ENCODE measurements at regions not wholly inside any gene's neighbourhood (a gene's known extent, or its start where the extent isn't known, plus 50 kb on each side); places are given as distances from the start of the nearest gene placed in this dataset.

GRCh38 chr2:180474716-180475115 is 467.6 kb upstream of the CWC22 start:
- no peak overlapping the region for H3K4me3 ChIP-seq
- H3K27me3 ChIP-seq: no peaks in the 10 kb centered on the region
- no peak overlapping the region for H3K27ac ChIP-seq
- H3K36me3 ChIP-seq: no peaks in the 10 kb centered on the region
- H3K9me3 ChIP-seq: no peaks in the 10 kb centered on the region
- no peak for DNase-seq
- H3K4me1 ChIP-seq: peaks cover 0 to 11% (median 0%) of the 10 kb centered on the region in 3 donors
- no peak for TF ChIP-seq POLR2A (IDR thresholded peaks at IDR 0.05)
- TF ChIP-seq, protein P1, sequence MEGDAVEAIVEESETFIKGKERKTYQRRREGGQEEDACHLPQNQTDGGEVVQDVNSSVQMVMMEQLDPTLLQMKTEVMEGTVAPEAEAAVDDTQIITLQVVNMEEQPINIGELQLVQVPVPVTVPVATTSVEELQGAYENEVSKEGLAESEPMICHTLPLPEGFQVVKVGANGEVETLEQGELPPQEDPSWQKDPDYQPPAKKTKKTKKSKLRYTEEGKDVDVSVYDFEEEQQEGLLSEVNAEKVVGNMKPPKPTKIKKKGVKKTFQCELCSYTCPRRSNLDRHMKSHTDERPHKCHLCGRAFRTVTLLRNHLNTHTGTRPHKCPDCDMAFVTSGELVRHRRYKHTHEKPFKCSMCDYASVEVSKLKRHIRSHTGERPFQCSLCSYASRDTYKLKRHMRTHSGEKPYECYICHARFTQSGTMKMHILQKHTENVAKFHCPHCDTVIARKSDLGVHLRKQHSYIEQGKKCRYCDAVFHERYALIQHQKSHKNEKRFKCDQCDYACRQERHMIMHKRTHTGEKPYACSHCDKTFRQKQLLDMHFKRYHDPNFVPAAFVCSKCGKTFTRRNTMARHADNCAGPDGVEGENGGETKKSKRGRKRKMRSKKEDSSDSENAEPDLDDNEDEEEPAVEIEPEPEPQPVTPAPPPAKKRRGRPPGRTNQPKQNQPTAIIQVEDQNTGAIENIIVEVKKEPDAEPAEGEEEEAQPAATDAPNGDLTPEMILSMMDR (IDR thresholded peaks at IDR 0.05): no peak
- intact Hi-C loops (cut with DNase I): no loop called here

- H3K36me3 ChIP-seq: no peaks in the 10 kb centered on the region
- H3K4me1 ChIP-seq: peaks cover 0 to 11% (median 0%) of the 10 kb centered on the region in 3 donors
- no peak for DNase-seq
- WGBS, 2 donors: 22 to 61% methylated on average over 1 of the region's 1 CpG
- no peaks in the 10 kb centered on the region for H3K9me3 ChIP-seq
- TF ChIP-seq POLR2A (IDR thresholded peaks at IDR 0.05): no peak
- TF ChIP-seq, protein P1 (IDR thresholded peaks at IDR 0.05): no peak
- H3K27ac ChIP-seq: no peak overlapping the region
- intact Hi-C loops (cut with DNase I): no loop called here
- no peaks in the 10 kb centered on the region for H3K27me3 ChIP-seq
- H3K4me3 ChIP-seq: no peak overlapping the region
Observed at GRCh38 chr2:180473456-180473855, 466.4 kb upstream of the CWC22 start.

DNA sequence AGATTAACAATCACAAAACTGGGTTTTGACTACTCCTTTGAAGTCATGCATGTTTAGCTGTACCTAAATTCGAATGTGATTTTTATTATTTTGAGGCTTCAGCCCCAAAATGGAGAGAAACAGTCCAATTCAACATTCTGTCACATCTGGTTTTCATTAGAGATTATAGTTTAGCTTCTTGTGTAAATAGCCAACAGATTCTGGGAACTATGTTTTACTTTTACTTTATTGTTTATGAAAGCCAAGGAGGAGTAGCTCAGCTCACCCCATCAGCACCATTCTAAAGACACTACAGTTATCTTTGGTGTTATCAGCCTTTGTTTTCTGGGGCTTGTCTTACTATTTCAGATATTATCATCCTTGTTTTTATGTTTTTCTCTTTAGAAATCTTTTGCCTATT is 465.0 kb upstream of the CWC22 start:
- no peak overlapping the region for H3K27ac ChIP-seq
- no peaks in the 10 kb centered on the region for H3K36me3 ChIP-seq
- WGBS, 2 donors: 21 to 25% methylated on average over 1 of the region's 1 CpG
- H3K27me3 ChIP-seq: no peaks in the 10 kb centered on the region
- no peak overlapping the region for H3K4me3 ChIP-seq
- intact Hi-C loops (cut with DNase I): no loop called here
- DNase-seq: no peak
- no peak for TF ChIP-seq POLR2A (IDR thresholded peaks at IDR 0.05)
- TF ChIP-seq, protein P1 (IDR thresholded peaks at IDR 0.05): no peak
- H3K4me1 ChIP-seq: peaks cover 0 to 11% (median 0%) of the 10 kb centered on the region in 3 donors
- H3K9me3 ChIP-seq: no peaks in the 10 kb centered on the region

DNA sequence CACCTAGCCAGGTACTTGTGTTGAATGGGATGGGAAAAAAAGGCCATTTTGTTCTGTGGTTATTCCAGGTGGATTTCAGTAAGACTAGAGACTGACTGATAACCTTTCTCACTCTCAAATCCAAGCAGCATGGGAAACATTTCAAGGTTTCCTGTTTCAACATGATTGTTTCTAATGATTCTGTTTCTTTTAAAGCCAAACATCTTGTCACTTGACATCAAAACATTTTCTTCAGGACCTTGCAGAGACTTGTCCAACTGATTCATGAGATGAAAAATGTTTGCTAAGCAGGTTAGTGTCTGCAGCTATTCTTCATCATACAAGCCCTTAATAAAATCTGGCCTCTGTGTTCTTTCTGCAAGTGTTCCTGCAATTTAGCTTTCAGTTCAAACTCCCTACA is 456.5 kb upstream of the CWC22 start:
- peak overlapping the region in 3 of 4 donors; percentile 36 to 64 (median 58) for H3K27ac ChIP-seq
- H3K4me1 ChIP-seq: peaks cover 0 to 35% (median 12%) of the 10 kb centered on the region in 3 donors
- intact Hi-C loops (cut with DNase I): no loop called here
- no peaks in the 10 kb centered on the region for H3K36me3 ChIP-seq
- TF ChIP-seq, protein P1 (IDR thresholded peaks at IDR 0.05): no peak
- TF ChIP-seq POLR2A (IDR thresholded peaks at IDR 0.05): no peak
- DNase-seq: no peak
- H3K27me3 ChIP-seq: no peaks in the 10 kb centered on the region
- no peak overlapping the region for H3K4me3 ChIP-seq
- no peaks in the 10 kb centered on the region for H3K9me3 ChIP-seq

DNA sequence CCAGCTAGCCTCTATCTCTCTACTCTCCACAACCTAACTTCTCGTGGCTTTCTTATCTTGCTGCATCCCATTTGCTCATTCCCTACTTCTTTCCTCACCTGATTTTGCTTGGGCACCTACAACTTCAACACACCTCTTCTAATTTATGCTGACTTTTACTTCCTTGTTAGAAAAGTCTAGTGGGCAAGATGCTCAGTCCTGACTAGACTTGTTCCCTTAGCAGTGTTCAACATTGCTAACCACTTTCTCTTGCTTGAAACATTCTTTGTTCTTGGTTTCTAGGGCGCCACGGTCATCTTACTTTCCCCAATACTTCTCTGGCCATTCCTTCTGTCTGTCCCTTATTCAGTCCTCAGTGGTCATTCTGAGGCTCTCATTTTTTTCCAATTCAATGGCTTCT is 454.7 kb upstream of the CWC22 start:
- intact Hi-C loops (cut with DNase I): no loop called here
- TF ChIP-seq POLR2A (IDR thresholded peaks at IDR 0.05): no peak
- TF ChIP-seq, protein P1 (IDR thresholded peaks at IDR 0.05): no peak
- WGBS, 2 donors: 56 to 59% methylated on average over 3 of the region's 3 CpGs
- H3K4me3 ChIP-seq: no peak overlapping the region
- DNase-seq: no peak
- H3K27me3 ChIP-seq: no peaks in the 10 kb centered on the region
- no peaks in the 10 kb centered on the region for H3K9me3 ChIP-seq
- H3K4me1 ChIP-seq: peaks cover 0 to 39% (median 12%) of the 10 kb centered on the region in 3 donors
- H3K36me3 ChIP-seq: no peaks in the 10 kb centered on the region
- H3K27ac ChIP-seq: peak overlapping the region in 2 of 4 donors; percentile 6 to 10
